Gastrocnemius medialis (tissue), 4 donors: ENCODE measurements at regions not wholly inside any gene's neighbourhood (a gene's known extent, or its start where the extent isn't known, plus 50 kb on each side); places are given as distances from the start of the nearest gene placed in this dataset.

ENCODE experiments used
- ATAC-seq, 2 donors: fragments of 150-250 bp; one replicate each; pipeline ENCODE4 v1.9.1; 2016
- DNase-seq, 2 donors: peaks; one replicate each; pipeline ENCODE4 v3.0.0-alpha.2; 2019
- H3K27ac ChIP-seq, 4 donors: fragments of 200-600 bp; sonication (generic); 1 replicate in 1 of 4; 2 replicates in 3 of 4; pipeline ENCODE4 v1.5.1; 2016 to 2018; ENCODE audit warnings: mild to moderate bottlenecking in 2 of 4, moderate library complexity in 1 of 4
- H3K27me3 ChIP-seq, 3 donors: fragments of 200-600 bp; sonication (generic) in 2 of 3; 1 replicate in 1 of 3; 2 replicates in 2 of 3; pipeline versions ENCODE4 v1.5.1 to v1.6.0; 2016 to 2019; ENCODE audit warnings: mild to moderate bottlenecking in 1 of 3, moderate library complexity in 1 of 3
- H3K36me3 ChIP-seq, 2 donors: fragments of 200-600 bp; sonication (generic) in 1 of 2; one replicate each; pipeline ENCODE4 v1.5.1; 2017 to 2018
- H3K4me1 ChIP-seq, 2 donors: fragments of 200-600 bp; sonication (generic) in 1 of 2; one replicate each; pipeline ENCODE4 v1.5.1; 2016 to 2017; ENCODE audit warnings: mild to moderate bottlenecking in 2 of 2
- H3K4me3 ChIP-seq, 4 donors: fragments of 200-600 bp; sonication (generic) in 3 of 4; 1 replicate in 1 of 4; 2 replicates in 3 of 4; pipeline ENCODE4 v1.5.1; 2016 to 2019; ENCODE audit warnings: mild to moderate bottlenecking in 2 of 4
- H3K9me3 ChIP-seq, 3 donors: fragments of 200-600 bp; sonication (generic) in 2 of 3; 1 replicate in 1 of 3; 2 replicates in 2 of 3; pipeline ENCODE4 v1.5.1; 2016 to 2019
- POLR2A ChIP-seq, 2 donors: fragments of 450-650 bp; IDR thresholded peaks; one replicate each; pipeline ENCODE4 v1.6.1; 2017; ENCODE audit warnings: antibody characterized with exemption in 2 of 2, mild to moderate bottlenecking in 2 of 2, moderate library complexity in 2 of 2
- in situ Hi-C, 4 donors: fragments of 200-750 bp; cut with MboI; loops; one replicate each; pipeline versions ENCODE4 v1.15.0 to v1.8.0; 2017; ENCODE audit warnings: low sequenced_read_pairs in 4 of 4
- intact Hi-C: fragments of 100-400 bp; cut with DNase I; formaldehyde crosslinking; loops from one replicate; pipeline ENCODE4 v1.15.1; 2023; ENCODE audit warnings: low total_unique reads
- TF ChIP-seq, protein P1 (sequence below), 5 experiments: fragments of 450-650 bp in 3 of 5; fragments of 200-600 bp in 2 of 5; sonication (generic) in 2 of 5; IDR thresholded peaks in 4 of 5; conservative IDR thresholded peaks in 1 of 5; 1 replicate in 4 of 5; 2 replicates in 1 of 5; pipeline ENCODE4 v1.5.1; 2016 to 2019; ENCODE audit warnings: antibody characterized with exemption in 5 of 5, mild to moderate bottlenecking in 3 of 5, moderate library complexity in 3 of 5

DNA sequence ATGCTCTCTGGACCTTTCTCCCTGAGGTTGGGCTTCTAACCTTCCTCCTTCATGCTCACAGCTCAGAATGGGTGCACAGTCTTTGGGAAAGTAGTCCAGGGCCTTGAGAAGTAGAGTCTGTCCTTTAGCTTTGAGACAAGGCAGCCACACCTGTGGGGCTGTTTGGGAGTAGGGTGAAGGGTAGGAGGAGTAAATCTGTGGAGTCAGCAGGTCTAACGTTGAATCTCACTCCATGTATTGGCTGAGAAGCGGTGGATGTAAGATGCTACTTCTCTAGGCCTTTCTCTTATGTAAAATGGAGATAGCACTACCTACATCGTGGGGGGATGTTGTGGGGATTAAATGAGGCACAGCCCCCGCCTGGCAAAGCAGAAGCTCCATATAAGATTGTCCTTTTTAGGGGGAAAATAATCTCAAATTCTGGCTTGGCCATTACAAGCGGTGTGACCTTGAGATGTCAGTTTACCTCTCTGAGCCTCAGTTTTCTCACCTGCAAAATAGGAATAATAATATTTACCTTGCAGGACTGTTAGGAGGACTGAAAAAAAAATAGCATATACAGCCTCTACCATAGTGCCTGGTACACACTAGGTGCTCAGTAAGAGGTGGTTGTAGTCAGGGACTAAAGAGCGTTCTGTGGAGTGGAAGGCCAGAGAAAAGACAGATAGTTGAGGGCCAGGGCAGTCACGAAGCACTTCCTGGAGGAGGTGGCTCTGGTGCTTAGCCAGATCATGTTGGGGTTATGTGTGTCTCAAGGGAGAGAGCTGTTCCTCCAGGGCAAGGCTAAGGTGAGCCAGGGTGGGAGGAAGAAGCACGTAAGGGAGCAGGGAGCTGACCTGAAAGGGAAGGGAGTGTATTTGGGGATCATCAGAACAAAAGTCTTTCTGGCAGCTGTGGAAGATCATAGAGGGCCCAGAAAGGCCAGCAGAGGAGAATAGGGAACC, 82.8 kb upstream of the MRPS22 start:
- in situ Hi-C loops, result no loop called here

GRCh38 chr3:139261754-139262586, 81.8 kb upstream of the MRPS22 start:
- Histone ChIP-seq H3K4me1 (peaks cover 0 to 5% of the 10 kb centered on the region in 2 donors), H3K27ac (no peak overlapping the region), H3K36me3 (no peaks in the 10 kb centered on the region), H3K27me3 (no peaks in the 10 kb centered on the region), H3K4me3 (no peak overlapping the region), H3K9me3 (no peaks in the 10 kb centered on the region)
- intact Hi-C loops (no loop called here), in situ Hi-C loops (no loop called here)
- TF ChIP-seq, protein P1, sequence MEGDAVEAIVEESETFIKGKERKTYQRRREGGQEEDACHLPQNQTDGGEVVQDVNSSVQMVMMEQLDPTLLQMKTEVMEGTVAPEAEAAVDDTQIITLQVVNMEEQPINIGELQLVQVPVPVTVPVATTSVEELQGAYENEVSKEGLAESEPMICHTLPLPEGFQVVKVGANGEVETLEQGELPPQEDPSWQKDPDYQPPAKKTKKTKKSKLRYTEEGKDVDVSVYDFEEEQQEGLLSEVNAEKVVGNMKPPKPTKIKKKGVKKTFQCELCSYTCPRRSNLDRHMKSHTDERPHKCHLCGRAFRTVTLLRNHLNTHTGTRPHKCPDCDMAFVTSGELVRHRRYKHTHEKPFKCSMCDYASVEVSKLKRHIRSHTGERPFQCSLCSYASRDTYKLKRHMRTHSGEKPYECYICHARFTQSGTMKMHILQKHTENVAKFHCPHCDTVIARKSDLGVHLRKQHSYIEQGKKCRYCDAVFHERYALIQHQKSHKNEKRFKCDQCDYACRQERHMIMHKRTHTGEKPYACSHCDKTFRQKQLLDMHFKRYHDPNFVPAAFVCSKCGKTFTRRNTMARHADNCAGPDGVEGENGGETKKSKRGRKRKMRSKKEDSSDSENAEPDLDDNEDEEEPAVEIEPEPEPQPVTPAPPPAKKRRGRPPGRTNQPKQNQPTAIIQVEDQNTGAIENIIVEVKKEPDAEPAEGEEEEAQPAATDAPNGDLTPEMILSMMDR (IDR thresholded peaks at IDR 0.05 in 4 of 5, conservative IDR thresholded peaks at IDR 0.05 in 1 of 5), result no peak
- TF ChIP-seq POLR2A (IDR thresholded peaks at IDR 0.05), result no peak
- DNase-seq (no peak), ATAC-seq (no peak)

More for the DNA sequence above, 82.8 kb upstream of the MRPS22 start:
- intact Hi-C loops, result no loop called here
- Histone ChIP-seq H3K36me3 (no peaks in the 10 kb centered on the region), H3K4me3 (no peak overlapping the region), H3K27ac (no peak overlapping the region), H3K4me1 (peaks cover 0 to 5% of the 10 kb centered on the region in 2 donors), H3K9me3 (no peaks in the 10 kb centered on the region), H3K27me3 (no peaks in the 10 kb centered on the region)
- no peak for TF ChIP-seq POLR2A (IDR thresholded peaks at IDR 0.05)
- TF ChIP-seq, protein P1 (IDR thresholded peaks at IDR 0.05 in 4 of 5, conservative IDR thresholded peaks at IDR 0.05 in 1 of 5), result no peak
- DNase-seq (no peak), ATAC-seq (no peak)

GRCh38 chr3:139263798-139264197, 80.0 kb upstream of the MRPS22 start:
- Histone ChIP-seq H3K4me3 (no peak overlapping the region), H3K4me1 (peaks cover 0 to 3% of the 10 kb centered on the region in 2 donors), H3K27me3 (no peaks in the 10 kb centered on the region), H3K27ac (no peak overlapping the region), H3K9me3 (no peaks in the 10 kb centered on the region), H3K36me3 (no peaks in the 10 kb centered on the region)
- intact Hi-C loops, result no loop called here
- in situ Hi-C loops, result no loop called here
- TF ChIP-seq POLR2A (IDR thresholded peaks at IDR 0.05), result no peak
- TF ChIP-seq, protein P1 (IDR thresholded peaks at IDR 0.05 in 4 of 5, conservative IDR thresholded peaks at IDR 0.05 in 1 of 5), result no peak
- no peak for DNase-seq
- no peak for ATAC-seq

DNA sequence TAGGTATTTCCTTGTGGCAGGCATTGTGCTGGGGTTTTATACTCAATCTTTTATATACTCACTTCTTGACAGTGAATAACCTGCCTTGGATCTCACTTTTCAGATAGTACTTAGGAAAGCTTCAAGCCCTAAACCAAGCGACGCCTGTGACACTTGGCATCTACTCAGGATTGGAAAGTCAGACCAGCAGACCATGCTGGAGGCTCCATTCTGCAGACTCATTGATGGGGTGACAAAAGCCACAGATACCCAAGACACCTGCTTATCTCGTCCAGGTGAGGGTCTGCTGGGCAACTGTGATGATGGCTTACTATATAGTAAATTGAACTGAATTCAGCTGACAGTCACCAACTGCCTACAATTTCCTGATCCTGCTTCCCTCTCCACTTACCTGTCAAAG, 79.4 kb upstream of the MRPS22 start:
- Histone ChIP-seq H3K9me3 (no peaks in the 10 kb centered on the region), H3K4me1 (no peaks in the 10 kb centered on the region), H3K4me3 (no peak overlapping the region), H3K27ac (no peak overlapping the region), H3K27me3 (no peaks in the 10 kb centered on the region), H3K36me3 (no peaks in the 10 kb centered on the region)
- in situ Hi-C loops, result no loop called here
- ATAC-seq, result no peak
- TF ChIP-seq POLR2A (IDR thresholded peaks at IDR 0.05), result no peak
- TF ChIP-seq, protein P1 (IDR thresholded peaks at IDR 0.05 in 4 of 5, conservative IDR thresholded peaks at IDR 0.05 in 1 of 5), result no peak
- intact Hi-C loops, result no loop called here
- no peak for DNase-seq
